ENCODE measurements at regions not wholly inside any gene's neighbourhood (a gene's known extent, or its start where the extent isn't known, plus 50 kb on each side); places are given as distances from the start of the nearest gene placed in this dataset.

GRCh38 chr1:228546541-228547463 is 59.6 kb downstream of the RNF187 start:
- Histone ChIP-seq H3K9me3 (no peaks in the 10 kb centered on the region), H3K27me3 (replicated peaks in 1 of 2; ENCODE audit: control insufficient read depth in 2 of 2, extremely low read depth in 1 of 2, insufficient read depth in 2 of 2, low read length in 1 of 2) (no peaks in the 10 kb centered on the region), H3K27ac (ENCODE audit: low read length) (no peak overlapping the region), H3K4me1 (ENCODE audit: control insufficient read depth in 1 of 2, extremely low read depth in 1 of 2, insufficient read depth in 2 of 2, low read length in 2 of 2) (no peaks in the 10 kb centered on the region), H3K4me3 (ENCODE audit: control insufficient read depth in 1 of 2, extremely low read depth in 1 of 2, low read length in 1 of 2) (no peak overlapping the region), H3K36me3 (ENCODE audit: control insufficient read depth in 2 of 2, extremely low read depth in 1 of 2, insufficient read depth in 1 of 2, low read length in 1 of 2) (no peaks in the 10 kb centered on the region)
- ChIA-PET CTCF (no interaction called here), POLR2A (no interaction called here)
- Mint-ChIP-seq H3K4me3 (no peak overlapping the region), H3K36me3 (no peaks in the 10 kb centered on the region), H3K9me3 (no peaks in the 10 kb centered on the region), H3K4me1 (no peaks in the 10 kb centered on the region), H3K27me3 (peaks cover 63 to 67% of the 10 kb centered on the region in 2 donors), H3K27ac (no peak overlapping the region)
- WGBS (ENCODE audit: insufficient coverage): 59% methylated on average over 11 of the region's 12 CpGs
- ATAC-seq (replicated peaks in 1 of 4): no peak
- no peak for DNase-seq

DNA sequence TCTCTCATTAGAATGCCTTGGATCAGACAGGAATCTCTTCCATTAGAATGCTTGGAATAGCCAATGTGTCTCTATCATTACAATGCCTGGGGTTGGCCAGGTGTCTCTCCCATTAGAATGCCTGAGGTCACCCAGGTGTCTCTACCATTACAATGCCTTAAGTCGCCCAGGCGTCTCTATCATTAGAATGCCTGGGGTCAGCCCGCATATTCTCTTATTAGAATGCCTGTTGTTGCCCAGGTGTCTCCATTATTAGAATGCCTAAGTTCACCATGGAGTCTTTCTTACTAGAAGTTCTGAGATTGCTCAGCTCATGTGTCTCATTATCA is 60.2 kb downstream of the RNF187 start:
- no peak for ATAC-seq (replicated peaks in 1 of 4)
- WGBS (ENCODE audit: insufficient coverage): no CpG with 5 or more reads among the region's 3 CpGs
- peaks cover 57 to 61% of the 10 kb centered on the region in 2 donors for H3K27me3 Mint-ChIP-seq
- Histone ChIP-seq H3K9me3 (no peaks in the 10 kb centered on the region), H3K4me3 (ENCODE audit: control insufficient read depth in 1 of 2, extremely low read depth in 1 of 2, low read length in 1 of 2) (no peak overlapping the region), H3K27ac (ENCODE audit: low read length) (no peak overlapping the region), H3K4me1 (ENCODE audit: control insufficient read depth in 1 of 2, extremely low read depth in 1 of 2, insufficient read depth in 2 of 2, low read length in 2 of 2) (no peaks in the 10 kb centered on the region), H3K27me3 (replicated peaks in 1 of 2; ENCODE audit: control insufficient read depth in 2 of 2, extremely low read depth in 1 of 2, insufficient read depth in 2 of 2, low read length in 1 of 2) (no peaks in the 10 kb centered on the region), H3K36me3 (ENCODE audit: control insufficient read depth in 2 of 2, extremely low read depth in 1 of 2, insufficient read depth in 1 of 2, low read length in 1 of 2) (no peaks in the 10 kb centered on the region)
- ChIA-PET CTCF (no interaction called here), POLR2A (no interaction called here)
- H3K4me3 Mint-ChIP-seq: no peak overlapping the region
- DNase-seq: no peak
- H3K4me1 Mint-ChIP-seq: no peaks in the 10 kb centered on the region
- no peaks in the 10 kb centered on the region for H3K9me3 Mint-ChIP-seq
- no peaks in the 10 kb centered on the region for H3K36me3 Mint-ChIP-seq
- H3K27ac Mint-ChIP-seq: no peak overlapping the region

GRCh38 chr1:228548788-228549187 is 61.6 kb downstream of the RNF187 start:
- no peak overlapping the region for H3K27ac Mint-ChIP-seq
- no peaks in the 10 kb centered on the region for H3K4me1 Mint-ChIP-seq
- peaks cover 48% of the 10 kb centered on the region in 2 donors for H3K27me3 Mint-ChIP-seq
- no peaks in the 10 kb centered on the region for H3K36me3 ChIP-seq (ENCODE audit: control insufficient read depth in 2 of 2, extremely low read depth in 1 of 2, insufficient read depth in 1 of 2, low read length in 1 of 2)
- H3K9me3 Mint-ChIP-seq: no peaks in the 10 kb centered on the region
- 18% methylated on average over 2 of the region's 2 CpGs for WGBS (ENCODE audit: insufficient coverage)
- H3K27ac ChIP-seq (ENCODE audit: low read length): no peak overlapping the region
- no peaks in the 10 kb centered on the region for H3K27me3 ChIP-seq (replicated peaks in 1 of 2; ENCODE audit: control insufficient read depth in 2 of 2, extremely low read depth in 1 of 2, insufficient read depth in 2 of 2, low read length in 1 of 2)
- no peak overlapping the region for H3K4me3 Mint-ChIP-seq
- H3K36me3 Mint-ChIP-seq: no peaks in the 10 kb centered on the region
- DNase-seq (no peak), ATAC-seq (replicated peaks in 1 of 4) (no peak)
- ChIA-PET CTCF (no interaction called here), POLR2A (no interaction called here)
- no peaks in the 10 kb centered on the region for H3K9me3 ChIP-seq
- no peaks in the 10 kb centered on the region for H3K4me1 ChIP-seq (ENCODE audit: control insufficient read depth in 1 of 2, extremely low read depth in 1 of 2, insufficient read depth in 2 of 2, low read length in 2 of 2)
- no peak overlapping the region for H3K4me3 ChIP-seq (ENCODE audit: control insufficient read depth in 1 of 2, extremely low read depth in 1 of 2, low read length in 1 of 2)

- no peaks in the 10 kb centered on the region for H3K4me1 ChIP-seq (ENCODE audit: control insufficient read depth in 1 of 2, extremely low read depth in 1 of 2, insufficient read depth in 2 of 2, low read length in 2 of 2)
- H3K27ac ChIP-seq (ENCODE audit: low read length): no peak overlapping the region
- Mint-ChIP-seq H3K27ac (no peak overlapping the region), H3K4me3 (no peak overlapping the region), H3K4me1 (no peaks in the 10 kb centered on the region), H3K27me3 (peaks cover 14 to 21% of the 10 kb centered on the region in 2 donors), H3K9me3 (peaks cover 0 to 10% (median 4%) of the 10 kb centered on the region in 3 donors), H3K36me3 (no peaks in the 10 kb centered on the region)
- no peaks in the 10 kb centered on the region for H3K9me3 ChIP-seq
- peaks cover 0 to 2% of the 10 kb centered on the region in 2 experiments for H3K27me3 ChIP-seq (replicated peaks in 1 of 2; ENCODE audit: control insufficient read depth in 2 of 2, extremely low read depth in 1 of 2, insufficient read depth in 2 of 2, low read length in 1 of 2)
- no peaks in the 10 kb centered on the region for H3K36me3 ChIP-seq (ENCODE audit: control insufficient read depth in 2 of 2, extremely low read depth in 1 of 2, insufficient read depth in 1 of 2, low read length in 1 of 2)
- DNase-seq (no peak), ATAC-seq (replicated peaks in 1 of 4) (no peak)
- ChIA-PET POLR2A (no interaction called here), CTCF (no interaction called here)
- H3K4me3 ChIP-seq (ENCODE audit: control insufficient read depth in 1 of 2, extremely low read depth in 1 of 2, low read length in 1 of 2): no peak overlapping the region
- 55% methylated on average over 5 of the region's 5 CpGs for WGBS (ENCODE audit: insufficient coverage)
Observed at GRCh38 chr1:228552596-228553176, 65.5 kb downstream of the RNF187 start.

DNA sequence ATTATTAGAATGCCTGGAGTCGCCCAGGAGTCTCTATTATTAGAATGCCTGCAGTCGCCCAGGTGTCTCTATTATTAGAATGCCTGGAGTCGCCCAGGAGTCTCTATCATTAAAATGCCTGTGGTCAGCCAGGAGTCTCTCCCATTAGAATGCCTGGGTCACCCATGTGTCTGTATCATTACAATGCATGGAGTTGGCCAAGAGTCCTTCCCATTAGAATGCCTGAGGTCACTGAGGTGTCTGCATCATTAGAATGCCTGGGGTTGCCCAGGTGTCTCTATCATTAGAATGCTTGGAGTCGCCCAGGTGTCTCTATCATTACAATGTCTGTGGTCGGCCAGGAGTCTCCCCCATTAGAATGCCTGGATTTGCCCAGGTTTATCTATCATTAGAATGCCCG is 66.9 kb downstream of the RNF187 start:
- CTCF ChIA-PET: no interaction called here
- no peak overlapping the region for H3K4me3 Mint-ChIP-seq
- WGBS (ENCODE audit: insufficient coverage): 91% methylated on average over 3 of the region's 6 CpGs
- no peaks in the 10 kb centered on the region for H3K4me1 Mint-ChIP-seq
- Histone ChIP-seq H3K27me3 (replicated peaks in 1 of 2; ENCODE audit: control insufficient read depth in 2 of 2, extremely low read depth in 1 of 2, insufficient read depth in 2 of 2, low read length in 1 of 2) (peaks cover 0 to 2% of the 10 kb centered on the region in 2 experiments), H3K4me3 (ENCODE audit: control insufficient read depth in 1 of 2, extremely low read depth in 1 of 2, low read length in 1 of 2) (no peak overlapping the region), H3K27ac (ENCODE audit: low read length) (no peak overlapping the region), H3K36me3 (ENCODE audit: control insufficient read depth in 2 of 2, extremely low read depth in 1 of 2, insufficient read depth in 1 of 2, low read length in 1 of 2) (no peaks in the 10 kb centered on the region), H3K9me3 (no peaks in the 10 kb centered on the region), H3K4me1 (ENCODE audit: control insufficient read depth in 1 of 2, extremely low read depth in 1 of 2, insufficient read depth in 2 of 2, low read length in 2 of 2) (no peaks in the 10 kb centered on the region)
- peaks cover 0 to 10% (median 4%) of the 10 kb centered on the region in 3 donors for H3K9me3 Mint-ChIP-seq
- H3K27me3 Mint-ChIP-seq: peaks cover 8 to 11% of the 10 kb centered on the region in 2 donors
- H3K36me3 Mint-ChIP-seq: no peaks in the 10 kb centered on the region
- H3K27ac Mint-ChIP-seq: no peak overlapping the region
- DNase-seq (no peak), ATAC-seq (replicated peaks in 1 of 4) (no peak)
- POLR2A ChIA-PET: no interaction called here

DNA sequence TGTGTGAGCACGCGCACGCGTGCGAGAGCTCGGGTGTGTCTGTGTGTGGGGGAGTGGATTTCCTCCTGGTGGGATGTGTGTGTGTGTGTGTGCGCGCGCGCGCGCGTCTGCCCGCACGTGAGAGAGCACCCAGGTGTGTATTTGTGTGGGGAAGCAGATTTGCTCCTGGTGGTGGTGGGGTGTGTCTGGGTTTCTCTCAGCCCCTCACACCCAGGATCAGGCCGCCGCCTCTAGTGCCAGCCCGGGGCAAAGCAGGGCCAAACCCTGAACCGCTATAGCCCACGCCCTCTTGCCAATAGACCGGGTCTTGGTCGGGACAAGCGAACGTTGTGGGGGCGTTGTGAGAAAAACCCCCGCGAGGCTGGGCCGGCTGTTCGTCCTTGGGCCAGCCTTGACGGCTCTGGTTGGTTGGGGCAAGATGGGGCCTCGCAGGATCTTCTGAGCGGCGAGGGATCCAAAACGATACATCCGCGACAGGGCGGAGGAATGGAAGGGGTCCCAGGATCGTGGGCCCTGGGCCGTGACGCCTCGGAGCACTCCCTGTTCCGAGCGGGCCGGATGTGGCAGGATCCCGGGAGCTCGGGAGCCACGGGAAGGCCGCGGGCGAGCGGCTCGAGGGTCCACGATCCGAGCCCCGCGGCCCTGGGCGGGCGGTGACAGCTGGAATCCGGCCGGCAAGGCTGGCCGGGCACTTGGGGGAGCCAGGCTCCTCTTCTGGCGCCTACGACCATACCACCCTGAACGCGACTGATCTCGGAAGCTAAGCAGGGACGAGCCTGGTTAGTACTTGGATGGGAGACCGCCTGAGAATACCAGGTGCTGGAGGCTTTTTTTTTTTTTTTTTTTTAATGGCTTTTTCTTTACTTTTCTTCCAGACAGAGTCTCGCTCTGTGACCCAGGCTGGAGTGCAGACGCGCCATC is 68.2 kb downstream of the RNF187 start:
- Mint-ChIP-seq H3K36me3 (no peaks in the 10 kb centered on the region), H3K27me3 (peaks cover 1 to 6% of the 10 kb centered on the region in 2 donors), H3K4me1 (no peaks in the 10 kb centered on the region), H3K9me3 (peaks cover 0 to 10% (median 4%) of the 10 kb centered on the region in 3 donors), H3K27ac (no peak overlapping the region), H3K4me3 (no peak overlapping the region)
- no peaks in the 10 kb centered on the region for H3K36me3 ChIP-seq (ENCODE audit: control insufficient read depth in 2 of 2, extremely low read depth in 1 of 2, insufficient read depth in 1 of 2, low read length in 1 of 2)
- H3K4me1 ChIP-seq (ENCODE audit: control insufficient read depth in 1 of 2, extremely low read depth in 1 of 2, insufficient read depth in 2 of 2, low read length in 2 of 2): no peaks in the 10 kb centered on the region
- DNase-seq (peak in 19 of 35 experiments; percentile 3 to 56 (median 21)), ATAC-seq (replicated peaks in 1 of 4) (no peak)
- peaks cover 0 to 2% of the 10 kb centered on the region in 2 experiments for H3K27me3 ChIP-seq (replicated peaks in 1 of 2; ENCODE audit: control insufficient read depth in 2 of 2, extremely low read depth in 1 of 2, insufficient read depth in 2 of 2, low read length in 1 of 2)
- no peak overlapping the region for H3K27ac ChIP-seq (ENCODE audit: low read length)
- no peak overlapping the region for H3K4me3 ChIP-seq (ENCODE audit: control insufficient read depth in 1 of 2, extremely low read depth in 1 of 2, low read length in 1 of 2)
- POLR2A ChIA-PET: interaction anchor here in 1 of 2 donors (0.7 kb wide), 1 partner anchor 53 kb away, joined by 8 read pairs; no protein-coding TSS in a partner anchor
- CTCF ChIA-PET: no interaction called here
- 71% methylated on average over 48 of the region's 71 CpGs for WGBS (ENCODE audit: insufficient coverage)
- H3K9me3 ChIP-seq: no peaks in the 10 kb centered on the region
